HEK293 (cell line): ENCODE measurements at regions not wholly inside any gene's neighbourhood (a gene's known extent, or its start where the extent isn't known, plus 50 kb on each side); places are given as distances from the start of the nearest gene placed in this dataset.

Experiments
- RBAK ChIP-seq: fragments of 450-650 bp; formaldehyde crosslinking; IDR thresholded peaks from 2 replicates; pipeline ENCODE4 v1.5.1; 2016; ENCODE audit warnings: missing biosample characterization, missing genetic modification characterization
- SETDB1 ChIP-seq: IDR thresholded peaks from one replicate; pipeline ENCODE4 v1.6.1; 2017; ENCODE audit warnings: mild to moderate bottlenecking, low read length, moderate library complexity, mixed read lengths; ENCODE audit not compliant: insufficient read length
- ZIC2 ChIP-seq: fragments of 450-650 bp; formaldehyde crosslinking; IDR thresholded peaks from 2 replicates; pipeline ENCODE4 v1.5.1; 2016; ENCODE audit warnings: missing biosample characterization, missing genetic modification characterization
- ZNF138 ChIP-seq: fragments of 450-650 bp; formaldehyde crosslinking; IDR thresholded peaks from 2 replicates; pipeline ENCODE4 v1.5.1; 2016; ENCODE audit warnings: missing biosample characterization, missing genetic modification characterization, borderline replicate concordance
- ZNF274 ChIP-seq, 2 experiments: fragments of 200-500 bp in 1 of 2; fragments of 450-650 bp in 1 of 2; sonication (Bioruptor generic) in 1 of 2; formaldehyde crosslinking in 1 of 2; IDR thresholded peaks; 2 replicates each; pipeline versions ENCODE4 v1.5.1 to v1.6.1; 2014 to 2016; ENCODE audit warnings: borderline replicate concordance in 1 of 2, inconsistent platforms in 1 of 2, low read length in 1 of 2, missing biosample characterization in 1 of 2, missing genetic modification characterization in 1 of 2
- ZNF530 ChIP-seq: fragments of 450-650 bp; formaldehyde crosslinking; IDR thresholded peaks from 2 replicates; pipeline ENCODE4 v1.5.1; 2016; ENCODE audit warnings: low read depth, missing biosample characterization, missing genetic modification characterization
- ZNF549 ChIP-seq: fragments of 450-650 bp; IDR thresholded peaks from 2 replicates; pipeline ENCODE4 v1.5.1; 2018; ENCODE audit warnings: missing biosample characterization, missing genetic modification characterization, mild to moderate bottlenecking, inconsistent platforms, moderate library complexity
- ZNF791 ChIP-seq: fragments of 450-650 bp; formaldehyde crosslinking; IDR thresholded peaks from 2 replicates; pipeline ENCODE4 v1.5.1; 2016; ENCODE audit warnings: missing biosample characterization, missing genetic modification characterization
- ZNF837 ChIP-seq: fragments of 450-650 bp; formaldehyde crosslinking; IDR thresholded peaks from 2 replicates; pipeline ENCODE4 v1.5.1; 2016; ENCODE audit warnings: missing biosample characterization, missing genetic modification characterization
- TF ChIP-seq, protein P1 (sequence below): fragments of 450-650 bp; formaldehyde crosslinking; IDR thresholded peaks from 2 replicates; pipeline ENCODE4 v1.5.1; 2016; ENCODE audit warnings: missing biosample characterization, missing genetic modification characterization
- TF ChIP-seq, protein P2 (sequence below): fragments of 450-650 bp; formaldehyde crosslinking; IDR thresholded peaks from 2 replicates; pipeline ENCODE4 v1.5.1; 2016; ENCODE audit warnings: missing biosample characterization, missing genetic modification characterization
- TF ChIP-seq, protein P3 (sequence below): fragments of 450-650 bp; formaldehyde crosslinking; IDR thresholded peaks from 2 replicates; pipeline ENCODE4 v1.5.1; 2016; ENCODE audit warnings: missing biosample characterization, missing genetic modification characterization, low read depth

DNA sequence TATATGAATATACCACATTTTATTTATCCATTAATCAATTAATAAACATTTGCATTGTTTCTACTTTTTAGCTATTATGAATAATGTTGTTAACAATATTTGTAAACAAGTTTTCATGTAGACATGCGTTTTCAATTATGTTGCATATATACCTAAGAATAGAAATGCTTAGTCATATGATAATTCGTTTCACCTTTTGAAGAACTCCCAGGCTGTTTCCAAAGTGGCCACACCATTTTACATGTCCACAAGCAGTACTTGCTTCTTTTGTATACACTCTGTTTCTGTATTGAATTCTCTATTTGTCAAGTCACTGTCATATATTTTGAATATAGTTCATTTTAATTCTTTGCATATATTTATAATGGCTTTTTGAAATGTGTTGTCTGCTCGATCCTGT lies 206.9 kb upstream of the ZBTB20 start:
- TF ChIP-seq ZNF837 (tag by site-specific recombination) (no peak), RBAK (tag by site-specific recombination) (no peak), ZNF530 (no peak), ZIC2 (tag by site-specific recombination) (no peak), ZNF549 (tag by site-specific recombination) (no peak), SETDB1 (no peak), ZNF791 (tag by site-specific recombination) (no peak), ZNF274 (IDR thresholded peaks at IDR 0.05; ENCODE audit: low read length) (no peak), ZNF274 (tag by site-specific recombination; IDR thresholded peaks at IDR 0.05; ENCODE audit: borderline replicate concordance) (no peak), ZNF138 (no peak)
- TF ChIP-seq, protein P1, sequence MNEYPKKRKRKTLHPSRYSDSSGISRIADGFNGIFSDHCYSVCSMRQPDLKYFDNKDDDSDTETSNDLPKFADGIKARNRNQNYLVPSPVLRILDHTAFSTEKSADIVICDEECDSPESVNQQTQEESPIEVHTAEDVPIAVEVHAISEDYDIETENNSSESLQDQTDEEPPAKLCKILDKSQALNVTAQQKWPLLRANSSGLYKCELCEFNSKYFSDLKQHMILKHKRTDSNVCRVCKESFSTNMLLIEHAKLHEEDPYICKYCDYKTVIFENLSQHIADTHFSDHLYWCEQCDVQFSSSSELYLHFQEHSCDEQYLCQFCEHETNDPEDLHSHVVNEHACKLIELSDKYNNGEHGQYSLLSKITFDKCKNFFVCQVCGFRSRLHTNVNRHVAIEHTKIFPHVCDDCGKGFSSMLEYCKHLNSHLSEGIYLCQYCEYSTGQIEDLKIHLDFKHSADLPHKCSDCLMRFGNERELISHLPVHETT, result no peak
- TF ChIP-seq, protein P2, sequence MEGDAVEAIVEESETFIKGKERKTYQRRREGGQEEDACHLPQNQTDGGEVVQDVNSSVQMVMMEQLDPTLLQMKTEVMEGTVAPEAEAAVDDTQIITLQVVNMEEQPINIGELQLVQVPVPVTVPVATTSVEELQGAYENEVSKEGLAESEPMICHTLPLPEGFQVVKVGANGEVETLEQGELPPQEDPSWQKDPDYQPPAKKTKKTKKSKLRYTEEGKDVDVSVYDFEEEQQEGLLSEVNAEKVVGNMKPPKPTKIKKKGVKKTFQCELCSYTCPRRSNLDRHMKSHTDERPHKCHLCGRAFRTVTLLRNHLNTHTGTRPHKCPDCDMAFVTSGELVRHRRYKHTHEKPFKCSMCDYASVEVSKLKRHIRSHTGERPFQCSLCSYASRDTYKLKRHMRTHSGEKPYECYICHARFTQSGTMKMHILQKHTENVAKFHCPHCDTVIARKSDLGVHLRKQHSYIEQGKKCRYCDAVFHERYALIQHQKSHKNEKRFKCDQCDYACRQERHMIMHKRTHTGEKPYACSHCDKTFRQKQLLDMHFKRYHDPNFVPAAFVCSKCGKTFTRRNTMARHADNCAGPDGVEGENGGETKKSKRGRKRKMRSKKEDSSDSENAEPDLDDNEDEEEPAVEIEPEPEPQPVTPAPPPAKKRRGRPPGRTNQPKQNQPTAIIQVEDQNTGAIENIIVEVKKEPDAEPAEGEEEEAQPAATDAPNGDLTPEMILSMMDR (tag by site-specific recombination), result no peak
- TF ChIP-seq, protein P3, sequence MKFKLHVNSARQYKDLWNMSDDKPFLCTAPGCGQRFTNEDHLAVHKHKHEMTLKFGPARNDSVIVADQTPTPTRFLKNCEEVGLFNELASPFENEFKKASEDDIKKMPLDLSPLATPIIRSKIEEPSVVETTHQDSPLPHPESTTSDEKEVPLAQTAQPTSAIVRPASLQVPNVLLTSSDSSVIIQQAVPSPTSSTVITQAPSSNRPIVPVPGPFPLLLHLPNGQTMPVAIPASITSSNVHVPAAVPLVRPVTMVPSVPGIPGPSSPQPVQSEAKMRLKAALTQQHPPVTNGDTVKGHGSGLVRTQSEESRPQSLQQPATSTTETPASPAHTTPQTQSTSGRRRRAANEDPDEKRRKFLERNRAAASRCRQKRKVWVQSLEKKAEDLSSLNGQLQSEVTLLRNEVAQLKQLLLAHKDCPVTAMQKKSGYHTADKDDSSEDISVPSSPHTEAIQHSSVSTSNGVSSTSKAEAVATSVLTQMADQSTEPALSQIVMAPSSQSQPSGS (tag by site-specific recombination), result no peak
